Activated CD8-positive, alpha-beta memory T cell treated with anti-CD3 and anti-CD28 coated beads, Interleukin-2, amount 10 ng/mL, durations not matched to agents 7 days and 5 days (primary cell): ENCODE measurements at regions not wholly inside any gene's neighbourhood (a gene's known extent, or its start where the extent isn't known, plus 50 kb on each side); places are given as distances from the start of the nearest gene placed in this dataset.
"Not testable (repeated sequence)": the region's sequence is repeated elsewhere in the genome, so short reads cannot be mapped to it uniquely, and the experiment has no call there.

Experiments
- ATAC-seq: fragments of 150-1000 bp; cut with Tn5 transposase; one replicate; pipeline ENCODE4 v1.10.0; 2021; ENCODE audit warnings: moderate library complexity
- CTCF ChIA-PET: fragments of 350-600 bp; sonication (Branson Sonifier 250); formaldehyde crosslinking; loops from one replicate; lab custom pipeline; 2021; ENCODE audit warnings: antibody characterized with exemption; lab: Charles Lee
- DNase-seq: peaks from one replicate; pipeline ENCODE4 v3.0.0-alpha.2; 2020
- H3K27ac Mint-ChIP-seq: one replicate; pipeline ENCODE4 v1.8.0; 2021; ENCODE audit warnings: mild to moderate bottlenecking, mixed read lengths
- H3K27me3 Mint-ChIP-seq: one replicate; pipeline ENCODE4 v1.8.0; 2021; ENCODE audit warnings: mixed read lengths
- H3K36me3 Mint-ChIP-seq: one replicate; pipeline ENCODE4 v1.8.0; 2021; ENCODE audit warnings: mild to moderate bottlenecking, mixed read lengths
- H3K4me1 Mint-ChIP-seq: one replicate; pipeline ENCODE4 v1.8.0; 2021; ENCODE audit warnings: mixed read lengths
- H3K4me3 Mint-ChIP-seq: one replicate; pipeline ENCODE4 v1.8.0; 2021; ENCODE audit warnings: mild to moderate bottlenecking, moderate library complexity, mixed read lengths
- H3K9me3 Mint-ChIP-seq: one replicate; pipeline ENCODE4 v1.8.0; 2022; ENCODE audit warnings: low read depth, mixed read lengths

DNA sequence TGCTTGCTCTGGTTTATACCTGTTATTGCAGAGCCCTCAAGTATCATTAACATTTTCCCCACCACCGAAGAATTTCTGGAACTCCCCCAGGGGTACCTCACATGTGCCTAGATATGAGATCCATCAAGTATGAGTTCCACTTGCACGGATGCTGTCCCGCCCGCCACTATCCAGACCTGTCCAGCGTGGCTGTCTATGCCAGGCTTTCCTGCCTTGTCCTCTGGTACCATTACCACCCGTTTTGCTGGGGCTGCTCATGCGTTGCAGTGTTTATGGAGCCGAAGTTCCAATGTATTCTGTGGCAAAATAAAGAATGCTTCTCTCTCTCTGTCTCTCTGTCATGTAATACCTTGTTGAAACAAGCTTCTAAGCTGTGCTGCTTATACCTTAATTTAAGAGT is 543.5 kb upstream of the PTBP2 start:
- H3K36me3 Mint-ChIP-seq, result no peaks in the 10 kb centered on the region
- CTCF ChIA-PET, result no interaction called here
- H3K27ac Mint-ChIP-seq, result no peak overlapping the region
- no peak overlapping the region for H3K4me3 Mint-ChIP-seq
- no peaks in the 10 kb centered on the region for H3K9me3 Mint-ChIP-seq
- ATAC-seq (no peak), DNase-seq (no peak)
- no peaks in the 10 kb centered on the region for H3K27me3 Mint-ChIP-seq
- no peaks in the 10 kb centered on the region for H3K4me1 Mint-ChIP-seq

DNA sequence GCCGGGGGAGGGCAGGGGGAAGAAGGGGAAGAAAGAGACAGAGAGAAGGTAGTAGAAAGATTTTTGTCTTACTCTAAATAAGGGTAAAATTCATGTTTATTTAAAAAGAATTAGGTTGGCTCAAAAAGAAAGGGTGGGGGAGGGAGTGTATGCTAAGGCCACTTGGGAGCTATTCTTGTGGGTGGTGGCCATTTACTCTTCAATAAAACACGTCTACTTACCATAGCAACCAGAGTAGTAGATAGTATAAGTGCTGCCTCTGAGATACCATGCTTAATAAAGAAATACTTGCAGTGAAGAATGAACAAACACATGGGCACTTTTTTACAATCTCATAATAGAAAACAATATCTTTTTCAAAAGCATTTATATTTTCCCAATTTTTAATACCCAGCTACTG is 538.1 kb upstream of the PTBP2 start:
- Mint-ChIP-seq H3K4me3 (no peak overlapping the region), H3K36me3 (no peaks in the 10 kb centered on the region), H3K27ac (no peak overlapping the region), H3K4me1 (no peaks in the 10 kb centered on the region), H3K27me3 (no peaks in the 10 kb centered on the region), H3K9me3 (no peaks in the 10 kb centered on the region)
- no peak for ATAC-seq
- DNase-seq, result no peak
- CTCF ChIA-PET, result no interaction called here

DNA sequence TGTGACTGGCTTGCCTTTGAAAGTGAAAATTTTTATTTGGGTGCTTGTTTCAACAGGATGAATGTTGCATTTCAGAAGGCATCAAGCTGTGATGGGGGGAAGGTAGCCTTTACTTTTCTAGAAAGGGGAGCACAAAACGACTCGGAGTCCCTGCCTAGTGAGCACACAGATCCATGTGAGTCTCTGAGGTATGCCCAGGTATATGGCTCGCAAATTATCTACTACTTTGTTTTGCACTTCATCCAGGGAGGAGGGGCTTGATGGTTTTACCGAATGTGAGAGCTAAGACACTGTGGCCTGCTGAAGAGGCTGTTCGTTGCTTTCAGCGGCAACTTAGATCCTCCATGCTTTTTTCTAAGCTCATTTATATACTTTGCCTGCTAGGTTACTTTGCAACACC is 537.7 kb upstream of the PTBP2 start:
- H3K27me3 Mint-ChIP-seq, result no peaks in the 10 kb centered on the region
- H3K4me1 Mint-ChIP-seq, result no peaks in the 10 kb centered on the region
- DNase-seq, result no peak
- no peaks in the 10 kb centered on the region for H3K36me3 Mint-ChIP-seq
- no peak overlapping the region for H3K27ac Mint-ChIP-seq
- H3K9me3 Mint-ChIP-seq, result no peaks in the 10 kb centered on the region
- no peak overlapping the region for H3K4me3 Mint-ChIP-seq
- CTCF ChIA-PET, result no interaction called here
- ATAC-seq, result no peak

GRCh38 chr1:96185181-96185580 is 536.4 kb upstream of the PTBP2 start:
- Mint-ChIP-seq H3K4me3 (no peak overlapping the region), H3K4me1 (no peaks in the 10 kb centered on the region), H3K27ac (no peak overlapping the region), H3K27me3 (no peaks in the 10 kb centered on the region), H3K9me3 (no peaks in the 10 kb centered on the region), H3K36me3 (no peaks in the 10 kb centered on the region)
- CTCF ChIA-PET, result no interaction called here
- no peak for ATAC-seq
- no peak for DNase-seq

GRCh38 chr1:96187020-96187419 is 534.6 kb upstream of the PTBP2 start:
- peaks cover 6% of the 10 kb centered on the region for H3K9me3 Mint-ChIP-seq
- DNase-seq (no peak), ATAC-seq (no peak)
- H3K27me3 Mint-ChIP-seq, result no peaks in the 10 kb centered on the region
- no peak overlapping the region for H3K27ac Mint-ChIP-seq
- CTCF ChIA-PET, result no interaction called here
- no peaks in the 10 kb centered on the region for H3K4me1 Mint-ChIP-seq
- H3K36me3 Mint-ChIP-seq, result no peaks in the 10 kb centered on the region
- H3K4me3 Mint-ChIP-seq, result no peak overlapping the region

GRCh38 chr1:96191165-96191564 is 530.4 kb upstream of the PTBP2 start:
- no peak overlapping the region for H3K27ac Mint-ChIP-seq
- peaks cover 9% of the 10 kb centered on the region for H3K9me3 Mint-ChIP-seq
- DNase-seq, result no peak
- H3K4me1 Mint-ChIP-seq, result no peaks in the 10 kb centered on the region
- no peaks in the 10 kb centered on the region for H3K36me3 Mint-ChIP-seq
- CTCF ChIA-PET, result no interaction called here
- no peak overlapping the region for H3K4me3 Mint-ChIP-seq
- no peaks in the 10 kb centered on the region for H3K27me3 Mint-ChIP-seq
- ATAC-seq, result no peak

- no peaks in the 10 kb centered on the region for H3K4me1 Mint-ChIP-seq
- ATAC-seq, result no peak
- no peaks in the 10 kb centered on the region for H3K36me3 Mint-ChIP-seq
- no peak overlapping the region for H3K27ac Mint-ChIP-seq
- peaks cover 2% of the 10 kb centered on the region for H3K9me3 Mint-ChIP-seq
- H3K27me3 Mint-ChIP-seq, result no peaks in the 10 kb centered on the region
- H3K4me3 Mint-ChIP-seq, result no peak overlapping the region
- CTCF ChIA-PET, result no interaction called here
- DNase-seq, result no peak
These were observed 515.1 kb upstream of the PTBP2 start for GRCh38 chr1:96206451-96206850.

- CTCF ChIA-PET, result no interaction called here
- peaks cover 2% of the 10 kb centered on the region for H3K9me3 Mint-ChIP-seq
- H3K27me3 Mint-ChIP-seq, result no peaks in the 10 kb centered on the region
- H3K4me1 Mint-ChIP-seq, result no peaks in the 10 kb centered on the region
- no peak overlapping the region for H3K27ac Mint-ChIP-seq
- H3K36me3 Mint-ChIP-seq, result no peaks in the 10 kb centered on the region
- ATAC-seq (no peak), DNase-seq (no peak)
- H3K4me3 Mint-ChIP-seq, result no peak overlapping the region
These were observed 513.6 kb upstream of the PTBP2 start for GRCh38 chr1:96207936-96208335.

GRCh38 chr1:96208428-96208827 is 513.2 kb upstream of the PTBP2 start:
- Mint-ChIP-seq H3K4me1 (no peaks in the 10 kb centered on the region), H3K27ac (no peak overlapping the region), H3K4me3 (no peak overlapping the region), H3K9me3 (peaks cover 2% of the 10 kb centered on the region), H3K36me3 (no peaks in the 10 kb centered on the region), H3K27me3 (no peaks in the 10 kb centered on the region)
- no peak for DNase-seq
- ATAC-seq, result no peak
- CTCF ChIA-PET, result interaction anchor here (0.6 kb wide), 1 partner anchor 282 kb away, joined by 3 read pairs; no protein-coding TSS in a partner anchor

- DNase-seq, result no peak
- CTCF ChIA-PET, result no interaction called here
- Mint-ChIP-seq H3K27ac (no peak overlapping the region), H3K36me3 (no peaks in the 10 kb centered on the region), H3K27me3 (no peaks in the 10 kb centered on the region), H3K4me1 (no peaks in the 10 kb centered on the region), H3K9me3 (peaks cover 2% of the 10 kb centered on the region), H3K4me3 (no peak overlapping the region)
- ATAC-seq, result no peak
These were observed 511.5 kb upstream of the PTBP2 start for GRCh38 chr1:96210054-96210453.

DNA sequence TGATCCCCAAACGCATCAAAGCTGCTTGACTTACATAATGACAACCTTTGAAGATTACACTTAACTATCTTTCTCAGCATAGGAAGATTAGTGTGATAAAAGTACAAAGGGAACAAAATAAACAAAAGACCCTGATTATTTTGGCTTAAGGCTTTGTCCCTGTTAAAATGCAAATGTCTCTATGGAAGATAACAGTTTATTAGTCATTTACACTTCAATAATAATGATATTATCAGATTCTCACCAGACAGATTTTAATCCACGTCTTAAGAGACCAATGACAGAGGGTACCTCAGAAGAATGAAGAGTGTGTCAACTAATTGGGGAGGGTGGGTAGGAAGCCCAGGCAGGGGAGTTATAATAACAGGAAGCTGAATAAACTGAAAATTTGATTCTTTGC is 510.4 kb upstream of the PTBP2 start:
- Mint-ChIP-seq H3K4me3 (no peak overlapping the region), H3K36me3 (no peaks in the 10 kb centered on the region), H3K9me3 (peaks cover 2% of the 10 kb centered on the region), H3K27me3 (no peaks in the 10 kb centered on the region), H3K4me1 (no peaks in the 10 kb centered on the region), H3K27ac (no peak overlapping the region)
- no peak for DNase-seq
- CTCF ChIA-PET, result no interaction called here
- ATAC-seq, result no peak

- H3K4me1 Mint-ChIP-seq, result no peaks in the 10 kb centered on the region
- H3K27ac Mint-ChIP-seq, result no peak overlapping the region
- DNase-seq (no peak), ATAC-seq (no peak)
- H3K4me3 Mint-ChIP-seq, result no peak overlapping the region
- H3K9me3 Mint-ChIP-seq, result peaks cover 5% of the 10 kb centered on the region
- no peaks in the 10 kb centered on the region for H3K36me3 Mint-ChIP-seq
- CTCF ChIA-PET, result no interaction called here
- no peaks in the 10 kb centered on the region for H3K27me3 Mint-ChIP-seq
These were observed 506.6 kb upstream of the PTBP2 start for GRCh38 chr1:96214982-96215381.

DNA sequence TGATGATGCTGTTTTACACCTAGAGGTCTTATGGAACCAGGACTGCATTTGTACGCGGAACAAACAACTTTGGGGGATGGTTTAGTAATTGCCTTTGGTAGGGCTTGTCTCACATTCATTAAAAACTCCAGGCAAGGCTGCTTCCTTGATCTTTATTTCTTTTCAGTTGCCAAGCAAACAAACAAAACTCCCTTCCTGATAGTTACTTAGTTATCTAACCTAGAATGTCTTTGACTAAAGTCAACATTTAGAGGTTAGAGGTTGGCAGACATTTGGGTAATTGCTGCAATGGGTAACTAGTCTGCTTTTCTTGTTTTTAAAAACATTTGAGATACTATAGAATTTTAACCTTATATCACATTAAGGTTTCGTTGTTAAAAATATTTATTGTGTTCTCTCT is 500.9 kb upstream of the PTBP2 start:
- Mint-ChIP-seq H3K4me1 (no peaks in the 10 kb centered on the region), H3K27me3 (no peaks in the 10 kb centered on the region), H3K36me3 (no peaks in the 10 kb centered on the region), H3K27ac (no peak overlapping the region), H3K4me3 (no peak overlapping the region), H3K9me3 (peaks cover 8% of the 10 kb centered on the region)
- ATAC-seq (no peak), DNase-seq (no peak)
- CTCF ChIA-PET, result no interaction called here

- Mint-ChIP-seq H3K4me3 (no peak overlapping the region), H3K27me3 (no peaks in the 10 kb centered on the region), H3K9me3 (peaks cover 8% of the 10 kb centered on the region), H3K4me1 (no peaks in the 10 kb centered on the region), H3K27ac (no peak overlapping the region), H3K36me3 (no peaks in the 10 kb centered on the region)
- ATAC-seq, result no peak
- no peak for DNase-seq
- CTCF ChIA-PET, result no interaction called here
These were observed 498.9 kb upstream of the PTBP2 start for GRCh38 chr1:96222701-96223100.

- ATAC-seq, CTCF ChIA-PET, H3K9me3 Mint-ChIP-seq, H3K4me1 Mint-ChIP-seq, H3K27me3 Mint-ChIP-seq, H3K27ac Mint-ChIP-seq, H3K36me3 Mint-ChIP-seq, DNase-seq, H3K4me3 Mint-ChIP-seq: not testable (repeated sequence)
These were observed 497.4 kb upstream of the PTBP2 start for GRCh38 chr1:96224229-96224628.
